Superior temporal gyrus (tissue), 1 donor: ENCODE measurements at regions not wholly inside any gene's neighbourhood (a gene's known extent, or its start where the extent isn't known, plus 50 kb on each side); places are given as distances from the start of the nearest gene placed in this dataset.

Experiments used
- DNase-seq: peaks from one replicate; pipeline ENCODE4 v3.0.0-alpha.2; 2016; ENCODE audit errors: extremely low spot score

DNA sequence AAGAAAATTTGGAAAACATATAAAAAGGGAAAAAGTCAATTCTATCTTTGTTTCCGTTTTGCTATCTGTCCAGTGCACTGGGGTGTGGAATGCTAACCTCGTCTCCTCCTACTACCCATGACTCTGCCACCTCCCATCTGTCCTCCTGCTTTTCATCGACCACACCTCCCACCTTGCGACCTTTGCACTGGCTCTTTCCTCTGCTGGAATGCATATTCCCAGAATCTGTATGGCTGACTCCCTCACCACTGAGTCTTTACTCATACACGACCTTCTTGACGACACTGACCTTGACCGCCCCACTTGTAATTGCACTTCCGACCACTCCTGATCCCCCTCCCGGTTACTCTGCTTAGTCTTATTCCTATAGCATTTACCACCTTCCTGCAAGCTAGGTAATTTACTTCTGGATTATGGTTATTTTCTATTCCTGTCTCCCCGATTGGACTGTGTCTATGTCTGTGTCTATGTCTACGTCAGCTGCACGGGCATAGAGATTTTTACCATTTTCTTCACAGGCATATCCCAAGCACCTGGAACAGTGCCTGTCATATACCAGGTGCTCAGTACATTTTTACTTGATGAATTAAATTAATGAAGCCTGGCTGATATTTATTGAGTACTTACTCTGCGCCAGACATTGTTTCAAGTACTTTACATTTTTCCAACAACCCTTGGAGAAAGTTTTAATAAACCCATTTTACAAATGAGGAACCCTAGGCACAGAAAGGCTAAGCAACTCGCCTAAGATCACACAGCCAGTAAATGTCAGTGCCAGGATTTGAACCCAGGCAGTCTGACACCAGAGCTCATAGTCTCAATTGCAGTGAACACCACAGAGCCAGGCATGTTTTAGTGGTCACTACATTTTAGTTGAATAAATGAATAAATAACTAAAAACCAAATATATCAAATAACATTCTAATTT lies 54.0 kb upstream of the SLC22A11 start:
- DNase-seq = no peak

DNA sequence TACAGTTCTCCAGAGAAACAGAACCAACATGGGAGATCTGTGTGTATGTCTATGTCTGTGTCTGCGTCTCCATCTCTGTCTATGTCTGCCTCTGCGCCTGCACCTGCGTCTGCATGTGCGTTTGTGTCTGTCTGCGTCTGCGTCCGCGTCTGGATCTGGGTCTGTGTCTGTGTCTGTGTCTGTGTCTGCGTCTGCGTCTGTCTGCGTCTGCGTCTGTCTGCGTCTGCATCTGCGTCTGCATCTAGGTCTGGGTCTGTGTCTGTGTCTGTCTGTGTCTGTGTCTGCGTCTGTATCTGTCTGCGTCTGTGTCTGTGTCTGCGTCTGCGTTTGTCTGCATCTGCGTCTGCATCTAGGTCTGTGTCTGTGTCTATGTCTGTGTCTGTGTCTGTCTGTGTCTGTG lies 53.1 kb upstream of the SLC22A11 start:
- DNase-seq = no peak

DNA sequence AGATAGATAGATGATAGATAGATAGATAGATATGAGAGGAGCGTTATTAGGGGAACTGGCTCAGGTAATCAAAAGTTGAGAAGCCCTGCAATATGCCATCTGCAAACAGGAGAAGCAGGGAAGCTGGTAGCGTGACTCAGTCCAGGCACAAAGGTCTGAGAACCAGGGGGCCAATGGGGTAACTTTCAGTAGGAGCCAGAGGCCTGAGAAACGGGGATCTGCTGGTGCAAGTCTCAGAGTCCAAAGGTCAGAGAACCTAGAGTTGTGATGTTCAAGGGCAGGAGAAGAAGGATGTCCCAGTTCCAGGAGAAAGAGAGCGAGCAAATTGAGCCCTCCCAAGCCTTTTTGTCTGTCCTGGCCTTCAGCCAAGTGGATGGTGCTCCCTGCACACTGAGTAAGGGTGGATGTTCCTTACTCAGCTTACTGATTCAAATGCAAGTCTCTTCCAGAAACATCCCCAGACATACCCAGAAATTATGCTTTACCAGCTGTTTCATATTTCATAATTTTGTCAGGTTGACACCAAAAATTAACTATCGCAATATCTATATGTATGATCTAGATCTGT lies 52.5 kb upstream of the SLC22A11 start:
- no peak for DNase-seq

DNA sequence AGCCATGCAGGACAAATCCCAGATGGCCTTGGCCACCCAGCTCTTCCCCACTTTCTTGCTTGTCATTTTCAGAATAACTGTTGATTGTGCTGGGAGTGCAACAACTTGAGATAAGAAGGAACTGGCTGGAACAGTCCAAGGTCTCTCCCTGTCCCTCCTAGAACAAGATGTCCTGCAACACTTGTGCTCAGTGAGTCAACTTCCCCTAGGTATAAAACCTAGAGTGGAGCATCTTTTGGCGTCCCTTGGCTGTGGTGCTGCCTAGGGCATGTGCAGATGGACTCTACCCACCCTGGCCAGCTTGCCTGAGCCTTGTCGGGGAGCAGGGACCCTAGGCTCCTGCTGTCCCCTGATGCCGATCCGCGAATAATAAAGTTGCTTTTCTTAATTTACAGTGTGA lies 50.7 kb upstream of the SLC22A11 start:
- DNase-seq = no peak
